H9 (cell line): ENCODE measurements at regions not wholly inside any gene's neighbourhood (a gene's known extent, or its start where the extent isn't known, plus 50 kb on each side); places are given as distances from the start of the nearest gene placed in this dataset.

Experiments used
- DNase-seq: peaks from one replicate; pipeline ENCODE4 v3.0.0-alpha.2; 2017
- H2AFZ ChIP-seq: one replicate; pipeline ENCODE4 v1.6.1; 2013; ENCODE audit warnings: mild to moderate bottlenecking, low read length, control low read depth, moderate library complexity
- H2AK5ac ChIP-seq: 2 replicates; pipeline ENCODE4 v1.6.1; 2013; ENCODE audit warnings: low read length, control low read depth, mixed read lengths; ENCODE audit not compliant: insufficient read length
- H2BK120ac ChIP-seq: one replicate; pipeline ENCODE4 v1.6.1; 2013; ENCODE audit warnings: low read depth, mild to moderate bottlenecking, low read length, control low read depth, inconsistent platforms; ENCODE audit not compliant: poor library complexity, severe bottlenecking
- H2BK12ac ChIP-seq: 2 replicates; pipeline ENCODE4 v1.6.1; 2013; ENCODE audit warnings: low read length, control low read depth, mixed read lengths, low read depth; ENCODE audit not compliant: insufficient read length
- H2BK15ac ChIP-seq: 2 replicates; pipeline ENCODE4 v1.6.1; 2013; ENCODE audit warnings: low read depth, low read length, control low read depth
- H2BK20ac ChIP-seq: one replicate; pipeline ENCODE4 v1.6.1; 2013; ENCODE audit warnings: low read depth, mild to moderate bottlenecking, low read length, control low read depth, inconsistent platforms; ENCODE audit not compliant: poor library complexity, severe bottlenecking
- H2BK5ac ChIP-seq: 2 replicates; pipeline ENCODE4 v1.6.1; 2013; ENCODE audit warnings: low read length, control low read depth, mixed read lengths; ENCODE audit not compliant: insufficient read length
- H3K14ac ChIP-seq: 2 replicates; pipeline ENCODE4 v1.6.1; 2013; ENCODE audit warnings: low read length, control low read depth; ENCODE audit not compliant: insufficient read depth
- H3K18ac ChIP-seq: 2 replicates; pipeline ENCODE4 v1.6.1; 2013; ENCODE audit warnings: low read depth, mild to moderate bottlenecking, mixed read lengths, low read length, control low read depth; ENCODE audit not compliant: insufficient read length
- H3K23ac ChIP-seq: 2 replicates; pipeline ENCODE4 v1.6.1; 2013; ENCODE audit warnings: low read length, control low read depth, mixed read lengths, low read depth; ENCODE audit not compliant: insufficient read length
- H3K23me2 ChIP-seq: 2 replicates; pipeline ENCODE4 v1.6.1; 2013; ENCODE audit warnings: low read depth, mild to moderate bottlenecking, mixed read lengths, low read length, control low read depth; ENCODE audit not compliant: insufficient read length, poor library complexity, severe bottlenecking
- H3K27ac ChIP-seq: 2 replicates; pipeline ENCODE4 v1.5.1; 2013; ENCODE audit warnings: low read length, control low read depth, mixed read lengths, low read depth; ENCODE audit not compliant: insufficient read length
- H3K27me3 ChIP-seq: 2 replicates; pipeline ENCODE4 v1.6.1; 2013; ENCODE audit warnings: low read length, control low read depth, inconsistent platforms; ENCODE audit not compliant: insufficient read depth
- H3K4ac ChIP-seq: 2 replicates; pipeline ENCODE4 v1.6.1; 2013; ENCODE audit warnings: low read depth, mild to moderate bottlenecking, control low read depth, inconsistent platforms, low read length, moderate library complexity
- H3K4me1 ChIP-seq: 2 replicates; pipeline ENCODE4 v1.6.1; 2013; ENCODE audit warnings: low read length, control low read depth, inconsistent platforms; ENCODE audit not compliant: insufficient read depth
- H3K4me2 ChIP-seq: 2 replicates; pipeline ENCODE4 v1.6.1; 2013; ENCODE audit warnings: low read length, control low read depth, mixed read lengths; ENCODE audit not compliant: insufficient read length, insufficient read depth
- H3K56ac ChIP-seq: 2 replicates; pipeline ENCODE4 v1.6.1; 2013; ENCODE audit warnings: low read depth, mild to moderate bottlenecking, mixed read lengths, low read length, control low read depth; ENCODE audit not compliant: insufficient read length
- H3K79me1 ChIP-seq: 2 replicates; pipeline ENCODE4 v1.6.1; 2013; ENCODE audit warnings: low read depth, mild to moderate bottlenecking, moderate library complexity, low read length, control low read depth, inconsistent platforms; ENCODE audit not compliant: insufficient read depth, poor library complexity, severe bottlenecking
- H3K79me2 ChIP-seq: 2 replicates; pipeline ENCODE4 v1.6.1; 2013; ENCODE audit warnings: low read length, control low read depth, inconsistent platforms; ENCODE audit not compliant: insufficient read depth
- H3K9ac ChIP-seq: 2 replicates; pipeline ENCODE4 v1.6.1; 2013; ENCODE audit warnings: low read length, control low read depth, mixed read lengths; ENCODE audit not compliant: insufficient read length; ENCODE audit errors: extremely low read depth
- H3K9me3 ChIP-seq: one replicate; pipeline ENCODE4 v1.6.1; 2013; ENCODE audit warnings: low read depth, low read length, inconsistent platforms; ENCODE audit not compliant: control insufficient read depth
- H3T11ph ChIP-seq: one replicate; pipeline ENCODE4 v1.6.1; 2013; ENCODE audit warnings: mild to moderate bottlenecking, low read length, control low read depth, inconsistent platforms
- H4K20me1 ChIP-seq: one replicate; pipeline ENCODE4 v1.6.1; 2013; ENCODE audit not compliant: control insufficient read depth, insufficient read length, insufficient read depth
- H4K5ac ChIP-seq: 2 replicates; pipeline ENCODE4 v1.6.1; 2013; ENCODE audit warnings: low read depth, mild to moderate bottlenecking, mixed read lengths, low read length, control low read depth; ENCODE audit not compliant: insufficient read length
- H4K8ac ChIP-seq: replicated peaks from 2 replicates; pipeline ENCODE4 v1.6.1; 2013; ENCODE audit warnings: low read length, control low read depth, mixed read lengths, low read depth; ENCODE audit not compliant: insufficient read length
- H4K91ac ChIP-seq: 2 replicates; pipeline ENCODE4 v1.6.1; 2013; ENCODE audit warnings: low read depth, mild to moderate bottlenecking, moderate library complexity, mixed read lengths, low read length, control low read depth; ENCODE audit not compliant: insufficient read length
- H3K27ac Mint-ChIP-seq, 3 experiments: 2 replicates in 2 of 3; 3 replicates in 1 of 3; pipeline ENCODE4 v1.8.0; 2020 to 2021; ENCODE audit warnings: mixed read lengths in 3 of 3, mild to moderate bottlenecking in 1 of 3, moderate library complexity in 1 of 3
- H3K27me3 Mint-ChIP-seq: 2 replicates; pipeline ENCODE4 v1.8.0; 2021; ENCODE audit warnings: low read depth, mild to moderate bottlenecking, moderate library complexity, mixed read lengths
- H3K36me3 Mint-ChIP-seq, 3 experiments: 2 replicates in 2 of 3; 3 replicates in 1 of 3; pipeline ENCODE4 v1.8.0; 2020 to 2021; ENCODE audit warnings: low read depth in 3 of 3, mixed read lengths in 3 of 3; ENCODE audit not compliant: insufficient read depth in 1 of 3
- H3K4me1 Mint-ChIP-seq, 2 experiments: 2 replicates each; pipeline ENCODE4 v1.8.0; 2020; ENCODE audit warnings: mixed read lengths in 2 of 2
- H3K4me3 Mint-ChIP-seq, 2 experiments: 2 replicates in 1 of 2; 3 replicates in 1 of 2; pipeline ENCODE4 v1.8.0; 2020 to 2021; ENCODE audit warnings: mild to moderate bottlenecking in 2 of 2, mixed read lengths in 2 of 2, moderate library complexity in 1 of 2
- H3K9me3 Mint-ChIP-seq, 2 experiments: 2 replicates in 1 of 2; 3 replicates in 1 of 2; pipeline ENCODE4 v1.8.0; 2020; ENCODE audit warnings: mild to moderate bottlenecking in 2 of 2, mixed read lengths in 2 of 2, moderate library complexity in 1 of 2
- CTCF ChIP-seq: fragments of 200-600 bp; sonication (generic); conservative IDR thresholded peaks from 3 replicates; pipeline ENCODE4 v1.8.0; 2021; ENCODE audit warnings: antibody characterized with exemption, mild to moderate bottlenecking
- WGBS: extraction: QIAGEN DNeasy Blood & Tissue Kit; methylation state at CpG from one replicate; pipeline ENCODE4 v1.1.7; 2013; ENCODE audit warnings: missing lambda C conversion rate, low lambda C conversion rate, mixed read lengths; ENCODE audit not compliant: insufficient read length; ENCODE audit errors: extremely low coverage; 5-methylcytosine and 5-hydroxymethylcytosine counted together

GRCh38 chr6:170208651-170209353 lies 82.1 kb downstream of the DLL1 start:
- no peaks in the 10 kb centered on the region for H4K20me1 ChIP-seq
- Mint-ChIP-seq H3K4me3 (no peak overlapping the region), H3K27me3 (peaks cover 6% of the 10 kb centered on the region), H3K9me3 (peaks cover 11 to 21% of the 10 kb centered on the region in 2 experiments), H3K27ac (no peak overlapping the region), H3K4me1 (no peaks in the 10 kb centered on the region), H3K36me3 (peaks cover 0 to 6% (median 4%) of the 10 kb centered on the region in 3 experiments; a peak in 4 of 7 replicates)
- H4K5ac ChIP-seq: no peak overlapping the region
- no peak overlapping the region for H3K4ac ChIP-seq
- no peaks in the 10 kb centered on the region for H3K79me1 ChIP-seq
- H2BK5ac ChIP-seq: no peak overlapping the region
- no peak overlapping the region for H3T11ph ChIP-seq
- H4K91ac ChIP-seq: no peak overlapping the region
- H2BK12ac ChIP-seq: no peak overlapping the region
- H3K4me2 ChIP-seq: no peak overlapping the region
- WGBS: no CpG with 5 or more reads among the region's 18 CpGs
- no peak overlapping the region for H3K18ac ChIP-seq
- no peaks in the 10 kb centered on the region for H3K27me3 ChIP-seq
- H2BK120ac ChIP-seq: no peak overlapping the region
- H3K9me3 ChIP-seq: no peaks in the 10 kb centered on the region
- TF ChIP-seq CTCF: no peak
- DNase-seq: peak; percentile 20
- H2BK20ac ChIP-seq: no peak overlapping the region
- no peak overlapping the region for H2AK5ac ChIP-seq
- H3K9ac ChIP-seq: no peak overlapping the region
- no peak overlapping the region for H3K14ac ChIP-seq
- no peak overlapping the region for H3K23ac ChIP-seq
- H3K4me1 ChIP-seq: no peaks in the 10 kb centered on the region
- no peak overlapping the region for H2BK15ac ChIP-seq
- H2AFZ ChIP-seq: no peak overlapping the region
- H3K56ac ChIP-seq: no peak overlapping the region
- no peak overlapping the region for H4K8ac ChIP-seq
- no peaks in the 10 kb centered on the region for H3K23me2 ChIP-seq
- no peaks in the 10 kb centered on the region for H3K79me2 ChIP-seq
- H3K27ac ChIP-seq: no peak overlapping the region
